ENCODE measurements at regions not wholly inside any gene's neighbourhood (a gene's known extent, or its start where the extent isn't known, plus 50 kb on each side); places are given as distances from the start of the nearest gene placed in this dataset.
A peak's percentile ranks its signal among the peaks of the same experiment; 100 is the strongest.

- Histone ChIP-seq H3K9me3 (ENCODE audit: control insufficient read depth, insufficient read depth, low read depth, low read length) (no peaks in the 10 kb centered on the region), H3K4me3 (ENCODE audit: low read depth, low read length) (no peak overlapping the region), H3K27ac (ENCODE audit: extremely low read depth, low read depth, low read length) (no peak overlapping the region), H3K36me3 (ENCODE audit: control insufficient read depth in 2 of 2, insufficient read depth in 1 of 2, low read length in 2 of 2) (no peaks in the 10 kb centered on the region), H3K4me1 (ENCODE audit: control insufficient read depth, insufficient read depth, low read length) (no peaks in the 10 kb centered on the region)
- no peak for TF ChIP-seq MYNN (tag by site-specific recombination; IDR thresholded peaks at IDR 0.05; ENCODE audit: borderline replicate concordance)
- peak; percentile 53 for TF ChIP-seq KLF9 (tag by site-specific recombination; IDR thresholded peaks at IDR 0.05; ENCODE audit: low read depth)
- CTCF ChIA-PET: interaction anchor here (0.9 kb wide), 1 partner anchor 64 kb away, joined by 3 read pairs; no protein-coding TSS in a partner anchor
- POLR2A ChIA-PET: no interaction called here
These were observed 57.4 kb upstream of the PPP2R5C start for GRCh38 chr14:101704140-101704539.

- TF ChIP-seq ZNF791 (tag by site-specific recombination; IDR thresholded peaks at IDR 0.05) (no peak), GLI4 (tag by site-specific recombination; IDR thresholded peaks at IDR 0.05) (no peak), ZNF184 (tag by site-specific recombination; IDR thresholded peaks at IDR 0.05) (no peak)
- Histone ChIP-seq H3K27ac (ENCODE audit: extremely low read depth, low read depth, low read length) (no peak overlapping the region), H3K4me3 (ENCODE audit: low read depth, low read length) (no peak overlapping the region), H3K9me3 (ENCODE audit: control insufficient read depth, insufficient read depth, low read depth, low read length) (no peaks in the 10 kb centered on the region), H3K4me1 (ENCODE audit: control insufficient read depth, insufficient read depth, low read length) (no peaks in the 10 kb centered on the region), H3K36me3 (ENCODE audit: control insufficient read depth in 2 of 2, insufficient read depth in 1 of 2, low read length in 2 of 2) (no peaks in the 10 kb centered on the region)
- ChIA-PET CTCF (interaction anchor here (0.7 to 1.1 kb wide), 5 partner anchors 14 to 851 kb away, joined by 3 to 6 read pairs (median 4); no protein-coding TSS in a partner anchor), POLR2A (no interaction called here)
These were observed 55.6 kb upstream of the PPP2R5C start for GRCh38 chr14:101705733-101706508.

GRCh38 chr14:101706509-101707067 is 54.9 kb upstream of the PPP2R5C start:
- CTCF ChIA-PET: interaction anchor here (0.5 to 1.9 kb wide), 29 partner anchors 11 to 852 kb away, joined by 3 to 15 read pairs (median 4); no protein-coding TSS in a partner anchor
- Histone ChIP-seq H3K4me1 (ENCODE audit: control insufficient read depth, insufficient read depth, low read length) (no peaks in the 10 kb centered on the region), H3K4me3 (ENCODE audit: low read depth, low read length) (no peak overlapping the region), H3K36me3 (ENCODE audit: control insufficient read depth in 2 of 2, insufficient read depth in 1 of 2, low read length in 2 of 2) (no peaks in the 10 kb centered on the region), H3K9me3 (ENCODE audit: control insufficient read depth, insufficient read depth, low read depth, low read length) (no peaks in the 10 kb centered on the region), H3K27ac (ENCODE audit: extremely low read depth, low read depth, low read length) (no peak overlapping the region)
- POLR2A ChIA-PET: no interaction called here
- TF ChIP-seq ZNF639 (tag by site-specific recombination; IDR thresholded peaks at IDR 0.05): no peak
- TF ChIP-seq ZBTB11 (tag by site-specific recombination; conservative IDR thresholded peaks at IDR 0.05; ENCODE audit: low read depth): no peak
- TF ChIP-seq PBX3 (CRISPR knock-in tag; IDR thresholded peaks at IDR 0.05): no peak
- TF ChIP-seq, protein P1, sequence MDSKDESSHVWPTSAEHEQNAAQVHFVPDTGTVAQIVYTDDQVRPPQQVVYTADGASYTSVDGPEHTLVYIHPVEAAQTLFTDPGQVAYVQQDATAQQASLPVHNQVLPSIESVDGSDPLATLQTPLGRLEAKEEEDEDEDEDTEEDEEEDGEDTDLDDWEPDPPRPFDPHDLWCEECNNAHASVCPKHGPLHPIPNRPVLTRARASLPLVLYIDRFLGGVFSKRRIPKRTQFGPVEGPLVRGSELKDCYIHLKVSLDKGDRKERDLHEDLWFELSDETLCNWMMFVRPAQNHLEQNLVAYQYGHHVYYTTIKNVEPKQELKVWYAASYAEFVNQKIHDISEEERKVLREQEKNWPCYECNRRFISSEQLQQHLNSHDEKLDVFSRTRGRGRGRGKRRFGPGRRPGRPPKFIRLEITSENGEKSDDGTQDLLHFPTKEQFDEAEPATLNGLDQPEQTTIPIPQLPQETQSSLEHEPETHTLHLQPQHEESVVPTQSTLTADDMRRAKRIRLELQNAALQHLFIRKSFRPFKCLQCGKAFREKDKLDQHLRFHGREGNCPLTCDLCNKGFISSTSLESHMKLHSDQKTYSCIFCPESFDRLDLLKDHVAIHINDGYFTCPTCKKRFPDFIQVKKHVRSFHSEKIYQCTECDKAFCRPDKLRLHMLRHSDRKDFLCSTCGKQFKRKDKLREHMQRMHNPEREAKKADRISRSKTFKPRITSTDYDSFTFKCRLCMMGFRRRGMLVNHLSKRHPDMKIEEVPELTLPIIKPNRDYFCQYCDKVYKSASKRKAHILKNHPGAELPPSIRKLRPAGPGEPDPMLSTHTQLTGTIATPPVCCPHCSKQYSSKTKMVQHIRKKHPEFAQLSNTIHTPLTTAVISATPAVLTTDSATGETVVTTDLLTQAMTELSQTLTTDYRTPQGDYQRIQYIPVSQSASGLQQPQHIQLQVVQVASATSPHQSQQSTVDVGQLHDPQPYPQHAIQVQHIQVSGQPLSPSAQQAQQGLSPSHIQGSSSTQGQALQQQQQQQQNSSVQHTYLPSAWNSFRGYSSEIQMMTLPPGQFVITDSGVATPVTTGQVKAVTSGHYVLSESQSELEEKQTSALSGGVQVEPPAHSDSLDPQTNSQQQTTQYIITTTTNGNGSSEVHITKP (tag by site-specific recombination; IDR thresholded peaks at IDR 0.05): no peak
- TF ChIP-seq, protein P2, sequence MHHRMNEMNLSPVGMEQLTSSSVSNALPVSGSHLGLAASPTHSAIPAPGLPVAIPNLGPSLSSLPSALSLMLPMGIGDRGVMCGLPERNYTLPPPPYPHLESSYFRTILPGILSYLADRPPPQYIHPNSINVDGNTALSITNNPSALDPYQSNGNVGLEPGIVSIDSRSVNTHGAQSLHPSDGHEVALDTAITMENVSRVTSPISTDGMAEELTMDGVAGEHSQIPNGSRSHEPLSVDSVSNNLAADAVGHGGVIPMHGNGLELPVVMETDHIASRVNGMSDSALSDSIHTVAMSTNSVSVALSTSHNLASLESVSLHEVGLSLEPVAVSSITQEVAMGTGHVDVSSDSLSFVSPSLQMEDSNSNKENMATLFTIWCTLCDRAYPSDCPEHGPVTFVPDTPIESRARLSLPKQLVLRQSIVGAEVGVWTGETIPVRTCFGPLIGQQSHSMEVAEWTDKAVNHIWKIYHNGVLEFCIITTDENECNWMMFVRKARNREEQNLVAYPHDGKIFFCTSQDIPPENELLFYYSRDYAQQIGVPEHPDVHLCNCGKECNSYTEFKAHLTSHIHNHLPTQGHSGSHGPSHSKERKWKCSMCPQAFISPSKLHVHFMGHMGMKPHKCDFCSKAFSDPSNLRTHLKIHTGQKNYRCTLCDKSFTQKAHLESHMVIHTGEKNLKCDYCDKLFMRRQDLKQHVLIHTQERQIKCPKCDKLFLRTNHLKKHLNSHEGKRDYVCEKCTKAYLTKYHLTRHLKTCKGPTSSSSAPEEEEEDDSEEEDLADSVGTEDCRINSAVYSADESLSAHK (tag by site-specific recombination; IDR thresholded peaks at IDR 0.05): no peak
- TF ChIP-seq ZNF645 (tag by site-specific recombination; IDR thresholded peaks at IDR 0.05): no peak
- TF ChIP-seq ZNF2 (tag by site-specific recombination; IDR thresholded peaks at IDR 0.05): no peak
- TF ChIP-seq GLI4 (tag by site-specific recombination; IDR thresholded peaks at IDR 0.05): no peak
- TF ChIP-seq ZNF558 (tag by site-specific recombination; IDR thresholded peaks at IDR 0.05): no peak
- TF ChIP-seq ZNF791 (tag by site-specific recombination; IDR thresholded peaks at IDR 0.05): no peak
- no peak for TF ChIP-seq ZNF621 (tag by site-specific recombination; IDR thresholded peaks at IDR 0.05)
- TF ChIP-seq MYNN (tag by site-specific recombination; IDR thresholded peaks at IDR 0.05; ENCODE audit: borderline replicate concordance): no peak
- TF ChIP-seq YY2 (tag by site-specific recombination; IDR thresholded peaks at IDR 0.05): no peak
